SK-N-SH treated with all-trans-retinoic acid at 6 μM for 48 hours (cell line): ENCODE measurements at regions not wholly inside any gene's neighbourhood (a gene's known extent, or its start where the extent isn't known, plus 50 kb on each side); places are given as distances from the start of the nearest gene placed in this dataset.
A peak's percentile ranks its signal among the peaks of the same experiment; 100 is the strongest.

Experiments used
- ATAC-seq: fragments of 200-7000 bp; cut with Tn5 transposase; 3 replicates; pipeline ENCODE4 v1.9.1; 2020; ENCODE audit warnings: mild to moderate bottlenecking, moderate library complexity
- ARNTL ChIP-seq: fragments of 450-650 bp; formaldehyde crosslinking; IDR thresholded peaks from 2 replicates; pipeline ENCODE4 v1.5.0; 2020; ENCODE audit warnings: low read depth, mild to moderate bottlenecking, moderate library complexity, borderline replicate concordance
- BACH2 ChIP-seq: fragments of 250-450 bp; sonication (Bioruptor Pico); IDR thresholded peaks from 2 replicates; pipeline ENCODE4 v1.9.0; 2021; ENCODE audit warnings: mild to moderate bottlenecking, borderline replicate concordance
- CREB5 ChIP-seq: fragments of 250-450 bp; sonication (Bioruptor Pico); IDR thresholded peaks from 2 replicates; pipeline ENCODE4 v1.5.1; 2020; ENCODE audit warnings: low read depth, mild to moderate bottlenecking, moderate library complexity
- ESRRG ChIP-seq: fragments of 250-450 bp; sonication (Bioruptor Pico); IDR thresholded peaks from 2 replicates; pipeline ENCODE4 v1.6.1; 2021; ENCODE audit warnings: mild to moderate bottlenecking
- ISL1 ChIP-seq: fragments of 250-450 bp; sonication (Bioruptor Pico); IDR thresholded peaks from 2 replicates; pipeline ENCODE4 v2.1.2; 2022; ENCODE audit warnings: mild to moderate bottlenecking, moderate library complexity
- PATZ1 ChIP-seq: fragments of 250-450 bp; sonication (Bioruptor Pico); IDR thresholded peaks from 2 replicates; pipeline ENCODE4 v1.8.0; 2020; ENCODE audit warnings: mild to moderate bottlenecking, moderate library complexity, borderline replicate concordance
- POU6F1 ChIP-seq: fragments of 250-450 bp; sonication (Bioruptor Pico); IDR thresholded peaks from 2 replicates; pipeline ENCODE4 v1.8.0; 2021; ENCODE audit warnings: low read depth, mild to moderate bottlenecking, moderate library complexity, borderline replicate concordance
- RARB ChIP-seq: fragments of 250-450 bp; sonication (Bioruptor Pico); IDR thresholded peaks from 2 replicates; pipeline ENCODE4 v1.8.0; 2021; ENCODE audit warnings: mild to moderate bottlenecking, moderate library complexity
- TOX ChIP-seq: fragments of 250-450 bp; sonication (Bioruptor Pico); IDR thresholded peaks from 2 replicates; pipeline ENCODE4 v1.8.0; 2021; ENCODE audit warnings: mild to moderate bottlenecking, moderate library complexity, borderline replicate concordance
- TSHZ2 ChIP-seq: fragments of 250-450 bp; sonication (Bioruptor Pico); IDR thresholded peaks from 2 replicates; pipeline ENCODE4 v1.5.0; 2020; ENCODE audit warnings: mild to moderate bottlenecking, moderate library complexity
- ZC3H10 ChIP-seq: fragments of 250-450 bp; sonication (Bioruptor Pico); IDR thresholded peaks from 2 replicates; pipeline ENCODE4 v1.5.1; 2021; ENCODE audit warnings: mild to moderate bottlenecking, moderate library complexity
- ZFP30 ChIP-seq: fragments of 450-650 bp; formaldehyde crosslinking; IDR thresholded peaks from 2 replicates; pipeline ENCODE4 v1.5.0; 2022; ENCODE audit warnings: mild to moderate bottlenecking, moderate library complexity
- ZNF565 ChIP-seq: fragments of 450-650 bp; formaldehyde crosslinking; conservative IDR thresholded peaks from 2 replicates; pipeline ENCODE4 v1.5.0; 2020; ENCODE audit warnings: low read depth, mild to moderate bottlenecking, moderate library complexity
- ZNF70 ChIP-seq: fragments of 450-650 bp; formaldehyde crosslinking; IDR thresholded peaks from 2 replicates; pipeline ENCODE4 v1.5.0; 2020; ENCODE audit warnings: mild to moderate bottlenecking, moderate library complexity
- ZNF8 ChIP-seq: fragments of 450-650 bp; formaldehyde crosslinking; IDR thresholded peaks from 2 replicates; pipeline ENCODE4 v1.5.0; 2020; ENCODE audit warnings: mild to moderate bottlenecking, moderate library complexity

GRCh38 chr1:209023790-209024189 is 559.7 kb upstream of the CAMK1G start:
- ATAC-seq: no peak
- TF ChIP-seq CREB5 (CRISPR knock-in tag) (no peak), ZNF565 (CRISPR knock-in tag) (no peak), ZNF8 (CRISPR knock-in tag) (no peak), PATZ1 (CRISPR knock-in tag) (no peak), POU6F1 (no peak), TOX (CRISPR knock-in tag) (no peak), ESRRG (CRISPR knock-in tag) (no peak), ARNTL (CRISPR knock-in tag) (no peak), ZNF70 (CRISPR knock-in tag) (no peak), ZFP30 (CRISPR knock-in tag) (no peak), BACH2 (CRISPR knock-in tag) (no peak), RARB (CRISPR knock-in tag) (no peak), TSHZ2 (CRISPR knock-in tag) (no peak), ZC3H10 (CRISPR knock-in tag) (no peak), ISL1 (no peak)

- TF ChIP-seq TSHZ2 (CRISPR knock-in tag) (no peak), ARNTL (CRISPR knock-in tag) (no peak), ESRRG (CRISPR knock-in tag) (no peak), ZC3H10 (CRISPR knock-in tag) (no peak), CREB5 (CRISPR knock-in tag) (no peak), ZFP30 (CRISPR knock-in tag) (no peak), PATZ1 (CRISPR knock-in tag) (no peak)
- ATAC-seq: peak; percentile 98
Measured at GRCh38 chr1:209029737-209030136, 553.8 kb upstream of the CAMK1G start.
